GM20000 (cell line): ENCODE measurements at regions not wholly inside any gene's neighbourhood (a gene's known extent, or its start where the extent isn't known, plus 50 kb on each side); places are given as distances from the start of the nearest gene placed in this dataset.

ENCODE experiments used
- DNase-seq: peaks from one replicate; pipeline ENCODE4 v3.0.0; 2012; ENCODE audit warnings: low spot score
- CTCF ChIP-seq: IDR thresholded peaks from 2 replicates; pipeline ENCODE4 v1.5.1; 2012; ENCODE audit warnings: mild to moderate bottlenecking, control low read depth; ENCODE audit errors: extremely low read depth, missing control alignments

GRCh38 chr3:72223628-72224027 is 438.7 kb upstream of the PROK2 start:
- TF ChIP-seq CTCF = no peak
- DNase-seq = no peak

- TF ChIP-seq CTCF = no peak
- DNase-seq = no peak
Observed at GRCh38 chr3:72223116-72223515, 438.2 kb upstream of the PROK2 start.

- TF ChIP-seq CTCF = no peak
- no peak for DNase-seq
Observed at GRCh38 chr3:72222410-72222809, 437.5 kb upstream of the PROK2 start.

- TF ChIP-seq CTCF = no peak
Observed at GRCh38 chr3:72220946-72221345, 436.0 kb upstream of the PROK2 start.

GRCh38 chr3:72219752-72220151 is 434.8 kb upstream of the PROK2 start:
- no peak for TF ChIP-seq CTCF

More at GRCh38 chr3:72220946-72221345, 436.0 kb upstream of the PROK2 start:
- no peak for DNase-seq

GRCh38 chr3:72217570-72217969 is 432.6 kb upstream of the PROK2 start:
- no peak for DNase-seq
- no peak for TF ChIP-seq CTCF

More at GRCh38 chr3:72219752-72220151, 434.8 kb upstream of the PROK2 start:
- DNase-seq = no peak

GRCh38 chr3:72214066-72214951 is 429.4 kb upstream of the PROK2 start:
- DNase-seq = no peak

More at GRCh38 chr3:72214066-72214951, 429.4 kb upstream of the PROK2 start:
- TF ChIP-seq CTCF = no peak
